Loucy (cell line): ENCODE measurements at regions not wholly inside any gene's neighbourhood (a gene's known extent, or its start where the extent isn't known, plus 50 kb on each side); places are given as distances from the start of the nearest gene placed in this dataset.

Source experiments
- CTCF ChIP-seq: fragments of 200-600 bp; sonication (generic); conservative IDR thresholded peaks from 2 replicates; pipeline ENCODE4 v1.5.1; 2014; ENCODE audit warnings: mild to moderate bottlenecking, antibody characterized with exemption, low read length
- EZH2phosphoT487 ChIP-seq: fragments of 200-600 bp; IDR thresholded peaks from 2 replicates; pipeline ENCODE4 v1.6.1; 2018; ENCODE audit warnings: antibody characterized with exemption, mild to moderate bottlenecking, moderate library complexity, borderline replicate concordance

GRCh38 chr20:56706867-56707360, 77.8 kb downstream of the TFAP2C start:
- TF ChIP-seq CTCF (no peak), EZH2phosphoT487 (no peak)
